B cell (primary cell): ENCODE measurements at regions not wholly inside any gene's neighbourhood (a gene's known extent, or its start where the extent isn't known, plus 50 kb on each side); places are given as distances from the start of the nearest gene placed in this dataset.

Experiments
- CTCF ChIP-seq: fragments of 200-600 bp; IDR thresholded peaks from one replicate; pipeline ENCODE4 v1.8.0; 2022; ENCODE audit warnings: antibody characterized with exemption, mild to moderate bottlenecking
- EZH2 ChIP-seq: IDR thresholded peaks from 2 replicates; pipeline ENCODE4 v1.6.1; 2012; ENCODE audit warnings: borderline replicate concordance, low read depth, mild to moderate bottlenecking, moderate library complexity, low read length; ENCODE audit not compliant: insufficient read depth, poor library complexity, severe bottlenecking

DNA sequence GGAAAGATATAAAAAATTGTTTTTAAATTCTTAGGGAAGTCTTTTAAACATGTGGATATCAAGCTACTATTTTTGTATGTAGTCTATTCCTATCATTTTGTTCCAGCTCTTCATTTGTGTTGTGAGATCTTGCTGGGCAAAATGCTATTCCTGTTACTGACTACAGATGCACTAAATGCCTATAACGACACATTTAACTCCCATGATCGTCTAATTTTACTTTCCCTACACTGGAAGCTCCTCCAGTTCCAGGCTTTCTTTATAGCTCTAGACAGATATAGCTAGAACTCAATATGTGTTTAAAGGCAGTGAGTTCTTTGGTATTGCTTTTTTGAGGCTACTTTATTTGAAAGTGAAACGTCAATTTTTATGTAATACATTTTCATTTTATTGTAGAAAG, 971.5 kb upstream of the CITED2 start:
- TF ChIP-seq CTCF (no peak), EZH2 (no peak)
